ENCODE measurements at regions not wholly inside any gene's neighbourhood (a gene's known extent, or its start where the extent isn't known, plus 50 kb on each side); places are given as distances from the start of the nearest gene placed in this dataset.

GRCh38 chr3:23656199-23656598 lies 149.6 kb upstream of the UBE2E1 start:
- ATAC-seq (ENCODE audit: low FRiP score): no peak
- no peak for TF ChIP-seq CTCF (IDR thresholded peaks at IDR 0.05)
- no peak for DNase-seq (ENCODE audit: low spot score)

DNA sequence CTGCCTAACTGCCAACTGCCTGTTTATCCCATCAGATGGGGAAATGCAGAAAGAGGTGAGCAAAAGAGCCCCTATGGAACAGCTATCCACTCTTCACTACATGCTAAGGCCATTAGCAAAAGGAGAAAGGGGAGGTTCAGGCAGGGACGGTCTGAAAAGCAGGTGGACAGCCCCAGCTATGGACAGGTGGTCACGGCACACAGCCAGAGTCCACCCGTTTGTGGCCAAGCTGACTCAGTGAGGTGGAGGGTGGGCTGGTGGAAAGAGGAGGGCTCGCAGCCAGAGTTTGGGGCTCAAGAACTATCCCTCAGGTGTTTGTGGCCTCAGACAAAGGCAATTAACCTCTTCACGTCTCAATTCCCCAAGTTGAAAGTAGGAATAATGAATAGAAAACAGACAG lies 148.9 kb upstream of the UBE2E1 start:
- ATAC-seq (ENCODE audit: low FRiP score): no peak

GRCh38 chr3:23657647-23658046 lies 148.1 kb upstream of the UBE2E1 start:
- TF ChIP-seq CTCF (IDR thresholded peaks at IDR 0.05): no peak
- DNase-seq (ENCODE audit: low spot score) (no peak), ATAC-seq (ENCODE audit: low FRiP score) (no peak)

More for the DNA sequence above, 148.9 kb upstream of the UBE2E1 start:
- no peak for DNase-seq (ENCODE audit: low spot score)
- no peak for TF ChIP-seq CTCF (IDR thresholded peaks at IDR 0.05)

DNA sequence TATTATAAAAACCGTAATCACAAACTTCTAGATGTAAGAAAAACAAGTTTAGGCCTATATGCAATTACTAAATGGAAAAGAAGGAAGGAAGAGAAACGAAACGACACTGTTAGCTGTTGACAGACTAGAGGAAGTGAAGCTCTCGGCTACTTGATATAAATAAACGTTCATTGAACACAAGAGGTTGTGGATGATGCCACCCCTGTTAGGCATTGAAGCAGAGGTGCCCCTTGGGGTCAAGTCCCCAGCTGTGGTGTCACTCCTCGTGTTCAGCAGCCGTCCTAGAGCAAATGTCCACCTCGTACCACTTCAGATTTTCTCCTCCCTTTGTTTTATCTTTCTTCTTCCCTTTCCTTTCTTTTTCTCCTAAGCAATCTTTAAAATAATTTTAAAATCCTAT lies 146.5 kb upstream of the UBE2E1 start:
- no peak for ATAC-seq (ENCODE audit: low FRiP score)
- no peak for TF ChIP-seq CTCF (IDR thresholded peaks at IDR 0.05)
- DNase-seq (ENCODE audit: low spot score): no peak

- DNase-seq (ENCODE audit: low spot score) (no peak), ATAC-seq (ENCODE audit: low FRiP score) (no peak)
- TF ChIP-seq CTCF (IDR thresholded peaks at IDR 0.05): no peak
Measured at GRCh38 chr3:23659840-23660430, 145.8 kb upstream of the UBE2E1 start.

DNA sequence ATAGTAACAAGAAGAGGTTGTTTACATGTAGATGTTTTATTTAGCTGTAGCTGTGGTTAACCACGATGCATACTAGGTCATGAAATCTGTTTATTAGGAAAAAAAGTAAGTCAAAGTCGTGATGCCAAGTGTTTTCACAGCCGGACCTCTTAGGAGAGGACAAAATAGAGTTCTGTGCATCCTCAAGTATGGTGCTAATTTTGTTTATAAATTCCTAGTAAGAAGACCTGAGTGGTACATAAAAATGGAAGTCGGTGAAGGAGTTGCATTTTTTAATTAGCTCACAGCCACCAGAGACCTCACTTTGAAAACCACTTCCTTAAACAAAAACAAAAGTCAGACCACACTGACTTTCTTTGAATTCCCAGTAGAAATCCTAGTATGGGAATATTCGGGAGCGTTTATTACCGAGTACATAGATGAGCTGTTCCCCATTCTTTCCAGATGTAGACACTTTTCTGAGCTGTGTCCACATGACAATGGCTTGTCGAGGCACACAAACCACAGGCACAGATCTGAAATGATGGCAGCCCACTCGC lies 143.6 kb upstream of the UBE2E1 start:
- ATAC-seq (ENCODE audit: low FRiP score) (no peak), DNase-seq (ENCODE audit: low spot score) (no peak)
- TF ChIP-seq CTCF (IDR thresholded peaks at IDR 0.05): no peak

DNA sequence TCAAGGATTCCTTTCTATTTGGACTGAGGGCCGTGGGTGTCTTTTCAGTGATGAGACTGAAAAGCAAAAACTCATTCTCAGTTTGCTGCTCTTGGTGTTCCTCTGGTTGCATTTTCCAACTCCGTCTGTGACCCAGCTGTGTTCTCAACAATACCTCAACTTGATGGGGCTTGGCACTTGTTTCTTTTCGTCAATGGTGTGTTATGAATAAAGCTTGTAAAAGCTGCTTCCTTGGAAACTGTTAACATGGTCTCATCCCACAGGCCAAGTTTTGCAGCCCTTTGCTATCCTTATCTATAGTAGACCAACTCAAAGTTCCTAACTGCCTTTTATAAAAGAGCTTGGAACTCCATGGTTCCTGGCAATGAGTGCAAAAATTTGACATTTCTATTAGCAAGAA lies 142.5 kb upstream of the UBE2E1 start:
- no peak for DNase-seq (ENCODE audit: low spot score)
- ATAC-seq (ENCODE audit: low FRiP score): no peak

More for the DNA sequence above, 142.5 kb upstream of the UBE2E1 start:
- TF ChIP-seq CTCF (IDR thresholded peaks at IDR 0.05): no peak
